OCI-LY7 (cell line): ENCODE measurements at regions not wholly inside any gene's neighbourhood (a gene's known extent, or its start where the extent isn't known, plus 50 kb on each side); places are given as distances from the start of the nearest gene placed in this dataset.
A peak's percentile ranks its signal among the peaks of the same experiment; 100 is the strongest.

ENCODE experiments used
- BruUV-seq: library from RNA; stranded (reverse); fragments of 400-500 nt; replicated peaks from 2 replicates; lab custom pipeline; 2021; lab: Mats Ljungman, UMichigan
- CTCF ChIA-PET: fragments of 300-600 bp; sonication (Branson Sonifier 250); formaldehyde crosslinking; loops from one replicate; lab custom pipeline; 2022; ENCODE audit warnings: antibody characterized with exemption; ENCODE audit not compliant: unreplicated experiment; lab: Charles Lee
- POLR2A ChIA-PET: fragments of 300-600 bp; sonication (Branson Sonifier 250); formaldehyde crosslinking; loops from one replicate; lab custom pipeline; 2022; ENCODE audit warnings: antibody characterized with exemption; lab: Charles Lee
- DNase-seq: peaks from one replicate; pipeline ENCODE4 v3.0.0-alpha.2; 2015; ENCODE audit warnings: low spot score
- H2AFZ ChIP-seq: fragments of 200-600 bp; sonication (generic), shearing (Covaris generic); 2 replicates; pipeline ENCODE4 v1.6.1; 2014; ENCODE audit warnings: mild to moderate bottlenecking, antibody characterized with exemption, low read length, moderate library complexity
- H3K27ac ChIP-seq: fragments of 200-600 bp; sonication (generic); 2 replicates; pipeline ENCODE4 v1.5.1; 2014; ENCODE audit warnings: mixed run types, low read depth, mild to moderate bottlenecking, moderate library complexity, low read length, inconsistent platforms; ENCODE audit not compliant: poor library complexity, severe bottlenecking
- H3K36me3 ChIP-seq: fragments of 200-600 bp; sonication (generic); 2 replicates; pipeline ENCODE4 v1.6.1; 2014; ENCODE audit warnings: mild to moderate bottlenecking, antibody characterized with exemption, low read length, moderate library complexity, mixed read lengths; ENCODE audit not compliant: insufficient read depth
- H3K4me1 ChIP-seq: fragments of 200-600 bp; sonication (generic); 2 replicates; pipeline ENCODE4 v1.5.1; 2014; ENCODE audit warnings: mild to moderate bottlenecking, low read length; ENCODE audit not compliant: insufficient read depth, poor library complexity, severe bottlenecking
- H3K4me2 ChIP-seq: fragments of 200-600 bp; sonication (generic); 2 replicates; pipeline ENCODE4 v1.6.1; 2014; ENCODE audit warnings: mild to moderate bottlenecking, low read length
- H3K4me3 ChIP-seq: fragments of 200-600 bp; sonication (generic); 2 replicates; pipeline ENCODE4 v1.5.1; 2014; ENCODE audit warnings: mild to moderate bottlenecking, low read depth, low read length; ENCODE audit not compliant: poor library complexity, severe bottlenecking
- H3K79me2 ChIP-seq: fragments of 200-600 bp; sonication (generic); 2 replicates; pipeline ENCODE4 v1.6.1; 2016; ENCODE audit warnings: low read depth, mild to moderate bottlenecking, low read length, moderate library complexity, mixed read lengths; ENCODE audit not compliant: insufficient read depth
- H3K9me2 ChIP-seq: fragments of 200-600 bp; sonication (generic); 2 replicates; pipeline ENCODE4 v1.6.1; 2016; ENCODE audit warnings: mild to moderate bottlenecking, low read length, mixed read lengths; ENCODE audit not compliant: insufficient read depth
- H3K9me3 ChIP-seq: fragments of 200-600 bp; sonication (generic); 2 replicates; pipeline ENCODE4 v1.6.1; 2014; ENCODE audit warnings: mild to moderate bottlenecking, mixed run types, low read length, mixed read lengths
- H4K20me1 ChIP-seq: fragments of 200-600 bp; sonication (generic); 2 replicates; pipeline ENCODE4 v1.6.1; 2014; ENCODE audit warnings: mild to moderate bottlenecking, antibody characterized with exemption, low read length, moderate library complexity, mixed read lengths; ENCODE audit not compliant: insufficient read depth
- CTCF ChIP-seq: fragments of 200-600 bp; sonication (generic); conservative IDR thresholded peaks from 2 replicates; pipeline ENCODE4 v1.5.1; 2014; ENCODE audit warnings: mild to moderate bottlenecking, antibody characterized with exemption, low read length, moderate library complexity, mixed read lengths
- EZH2phosphoT487 ChIP-seq: fragments of 200-600 bp; sonication (generic); IDR thresholded peaks from 2 replicates; pipeline ENCODE4 v1.6.1; 2018; ENCODE audit warnings: low read depth, borderline replicate concordance, mild to moderate bottlenecking, mixed run types, antibody characterized with exemption, low read length, moderate library complexity, mixed read lengths
- intact Hi-C: fragments of 100-400 bp; cut with micrococcal nuclease; formaldehyde crosslinking; loops from one replicate; pipeline ENCODE4 v1.10.0; 2022; ENCODE audit not compliant: unreplicated experiment

GRCh38 chr16:86086471-86086870 is 187.5 kb downstream of the IRF8 start:
- TF ChIP-seq EZH2phosphoT487 (no peak), CTCF (no peak)
- no peaks in the 10 kb centered on the region for H3K79me2 ChIP-seq
- no peak overlapping the region for H3K4me3 ChIP-seq
- H3K4me1 ChIP-seq: no peaks in the 10 kb centered on the region
- 0 out of 2 replicates have a peak overlapping the region, but pooled peaks have one; percentile 2 for H2AFZ ChIP-seq
- ChIA-PET CTCF (no interaction called here), POLR2A (no interaction called here)
- no peaks in the 10 kb centered on the region for H3K9me3 ChIP-seq
- H3K27ac ChIP-seq: no peak overlapping the region
- H3K36me3 ChIP-seq: no peaks in the 10 kb centered on the region
- H3K9me2 ChIP-seq: no peaks in the 10 kb centered on the region
- BruUV-seq: no TSS peak
- no peak overlapping the region for H3K4me2 ChIP-seq
- no peaks in the 10 kb centered on the region for H4K20me1 ChIP-seq
- intact Hi-C loops: no loop called here
- DNase-seq: no peak

- Histone ChIP-seq H3K4me3 (no peak overlapping the region), H3K4me2 (no peak overlapping the region), H3K4me1 (no peaks in the 10 kb centered on the region), H3K27ac (no peak overlapping the region), H3K9me2 (no peaks in the 10 kb centered on the region), H4K20me1 (no peaks in the 10 kb centered on the region), H3K36me3 (no peaks in the 10 kb centered on the region), H2AFZ (no peak overlapping the region), H3K79me2 (no peaks in the 10 kb centered on the region), H3K9me3 (no peaks in the 10 kb centered on the region)
- no TSS peak for BruUV-seq
- intact Hi-C loops: no loop called here
- POLR2A ChIA-PET: no interaction called here
- TF ChIP-seq EZH2phosphoT487 (no peak), CTCF (no peak)
- no peak for DNase-seq
- CTCF ChIA-PET: no interaction called here
Measured at GRCh38 chr16:86087011-86087895, 188.3 kb downstream of the IRF8 start.

- no peak for TF ChIP-seq EZH2phosphoT487
- no peak for TF ChIP-seq CTCF
- Histone ChIP-seq H3K4me1 (no peaks in the 10 kb centered on the region), H2AFZ (no peak overlapping the region), H3K4me3 (no peak overlapping the region), H3K36me3 (no peaks in the 10 kb centered on the region), H3K4me2 (no peak overlapping the region), H3K9me2 (no peaks in the 10 kb centered on the region), H3K9me3 (no peaks in the 10 kb centered on the region), H3K79me2 (no peaks in the 10 kb centered on the region), H3K27ac (no peak overlapping the region), H4K20me1 (no peaks in the 10 kb centered on the region)
- DNase-seq: no peak
- ChIA-PET CTCF (no interaction called here), POLR2A (no interaction called here)
- intact Hi-C loops: no loop called here
- no TSS peak for BruUV-seq
Measured at GRCh38 chr16:86087896-86088230, 188.9 kb downstream of the IRF8 start.
